Thoracic aorta (tissue), 2 donors: ENCODE measurements at regions not wholly inside any gene's neighbourhood (a gene's known extent, or its start where the extent isn't known, plus 50 kb on each side); places are given as distances from the start of the nearest gene placed in this dataset.

Experiments used
- ATAC-seq: fragments of 150-250 bp; one replicate; pipeline ENCODE4 v1.8.0; 2017; ENCODE audit warnings: low read depth; ENCODE audit not compliant: insufficient number of reproducible peaks, low FRiP score
- DNase-seq: peaks from one replicate; pipeline ENCODE4 v3.0.0-alpha.2; 2020; ENCODE audit warnings: low spot score
- H3K27ac ChIP-seq, 2 donors: fragments of 200-600 bp; sonication (generic); 1 replicate in 1 of 2; 2 replicates in 1 of 2; pipeline ENCODE4 v1.5.1; 2016; ENCODE audit warnings: mild to moderate bottlenecking in 2 of 2, moderate library complexity in 2 of 2
- H3K27me3 ChIP-seq: fragments of 200-600 bp; sonication (generic); replicated peaks from 2 replicates; pipeline ENCODE4 v1.6.0; 2016; ENCODE audit warnings: mild to moderate bottlenecking; ENCODE audit not compliant: insufficient read depth
- H3K36me3 ChIP-seq: fragments of 200-600 bp; sonication (generic); one replicate; pipeline ENCODE4 v1.5.1; 2016
- H3K4me1 ChIP-seq, 2 donors: fragments of 200-600 bp; sonication (generic); 1 replicate in 1 of 2; 2 replicates in 1 of 2; pipeline versions ENCODE4 v1.5.1 to v1.6.0; 2016; ENCODE audit warnings: low read depth in 2 of 2, mild to moderate bottlenecking in 1 of 2; ENCODE audit not compliant: control insufficient read depth in 1 of 2
- H3K4me3 ChIP-seq: fragments of 200-600 bp; sonication (generic); 2 replicates; pipeline ENCODE4 v1.5.1; 2016; ENCODE audit warnings: mild to moderate bottlenecking
- H3K9me3 ChIP-seq: fragments of 200-600 bp; sonication (generic); 2 replicates; pipeline ENCODE4 v1.5.1; 2016
- CTCF ChIP-seq: fragments of 200-600 bp; sonication (generic); IDR thresholded peaks from one replicate; pipeline ENCODE4 v1.5.1; 2019; ENCODE audit warnings: antibody characterized with exemption

DNA sequence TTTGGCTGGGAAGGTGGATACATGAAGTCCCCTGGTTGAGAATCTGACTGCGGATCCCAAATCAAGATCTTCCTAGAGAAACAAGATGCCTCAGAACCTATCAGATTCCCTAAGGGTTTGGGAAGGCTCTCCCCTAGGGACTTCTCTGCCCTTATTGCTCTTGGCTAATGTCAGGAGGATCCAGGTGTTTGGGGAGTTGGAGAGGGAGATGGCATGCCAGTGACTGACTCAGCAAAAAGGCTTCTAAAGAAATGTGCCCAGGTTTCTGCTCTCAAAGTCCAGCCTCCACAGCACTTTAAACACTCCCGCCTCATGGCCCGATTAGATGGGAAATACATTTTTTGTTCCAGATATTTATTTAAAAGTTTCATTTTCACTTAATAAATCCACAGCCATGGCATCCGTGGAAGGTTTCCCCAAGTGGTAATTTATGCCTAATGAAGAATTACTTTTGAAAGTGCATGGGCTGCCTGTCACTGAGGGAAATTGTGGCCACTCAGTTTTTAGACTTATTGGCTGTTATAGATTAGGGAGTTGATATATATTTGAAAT is 156.4 kb downstream of the OSR1 start:
- Histone ChIP-seq H3K4me3 (no peak overlapping the region), H3K27ac (no peak overlapping the region), H3K27me3 (no peaks in the 10 kb centered on the region), H3K36me3 (no peaks in the 10 kb centered on the region), H3K4me1 (no peaks in the 10 kb centered on the region), H3K9me3 (no peaks in the 10 kb centered on the region)
- no peak for DNase-seq
- TF ChIP-seq CTCF: no peak
- no peak for ATAC-seq

DNA sequence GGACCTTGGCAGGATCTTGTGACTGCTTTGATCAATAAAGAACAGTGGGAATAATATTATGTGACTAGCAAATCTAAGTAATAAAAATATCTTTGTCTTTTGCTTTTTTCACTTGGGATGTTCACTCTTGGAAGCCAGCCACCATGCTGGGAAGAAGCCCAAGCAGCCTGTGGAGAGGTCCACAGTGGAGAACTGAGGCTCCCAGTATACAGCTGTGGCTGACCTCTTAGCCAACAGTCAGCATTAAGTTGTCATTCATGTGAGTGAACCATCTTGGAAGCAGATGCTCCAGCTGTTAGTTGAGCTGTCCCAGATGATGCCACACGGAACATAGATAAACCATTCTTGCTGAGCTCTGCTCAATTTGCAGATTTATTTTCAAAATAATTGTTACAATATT is 160.0 kb downstream of the OSR1 start:
- Histone ChIP-seq H3K4me3 (no peak overlapping the region), H3K36me3 (no peaks in the 10 kb centered on the region), H3K4me1 (no peaks in the 10 kb centered on the region), H3K27ac (no peak overlapping the region), H3K27me3 (no peaks in the 10 kb centered on the region), H3K9me3 (no peaks in the 10 kb centered on the region)
- DNase-seq: no peak
- no peak for TF ChIP-seq CTCF
- no peak for ATAC-seq

GRCh38 chr2:19195661-19196060 is 162.8 kb downstream of the OSR1 start:
- Histone ChIP-seq H3K9me3 (no peaks in the 10 kb centered on the region), H3K36me3 (no peaks in the 10 kb centered on the region)

DNA sequence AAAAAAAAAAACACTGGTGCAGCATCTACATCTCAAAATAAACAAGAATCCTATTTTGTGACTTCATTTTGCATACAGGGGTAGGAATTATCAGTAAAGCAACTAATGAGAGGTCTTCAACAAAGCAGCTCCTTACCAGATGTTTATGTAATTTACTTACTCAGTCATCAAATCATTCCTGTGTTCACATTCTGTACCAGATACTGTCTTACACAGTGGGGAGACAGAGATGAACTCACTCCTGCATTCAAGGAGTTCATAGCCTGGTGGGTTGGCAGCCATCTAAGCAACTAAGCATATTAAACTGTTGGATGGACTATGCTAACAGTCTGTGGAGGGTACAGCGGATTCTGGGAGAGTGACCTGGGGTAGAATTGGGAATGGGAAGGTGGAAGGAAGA is 169.0 kb downstream of the OSR1 start:
- H3K36me3 ChIP-seq: no peaks in the 10 kb centered on the region
- no peak overlapping the region for H3K27ac ChIP-seq
- H3K27me3 ChIP-seq: no peaks in the 10 kb centered on the region
- TF ChIP-seq CTCF: no peak
- no peaks in the 10 kb centered on the region for H3K4me1 ChIP-seq
- ATAC-seq (no peak), DNase-seq (no peak)
- H3K9me3 ChIP-seq: no peaks in the 10 kb centered on the region
- H3K4me3 ChIP-seq: no peak overlapping the region

More at GRCh38 chr2:19195661-19196060, 162.8 kb downstream of the OSR1 start:
- Histone ChIP-seq H3K27me3 (no peaks in the 10 kb centered on the region), H3K27ac (no peak overlapping the region), H3K4me3 (no peak overlapping the region), H3K4me1 (no peaks in the 10 kb centered on the region)
- ATAC-seq (no peak), DNase-seq (no peak)
- no peak for TF ChIP-seq CTCF

GRCh38 chr2:19187323-19188020 is 171.0 kb downstream of the OSR1 start:
- Histone ChIP-seq H3K27ac (no peak overlapping the region), H3K36me3 (no peaks in the 10 kb centered on the region), H3K27me3 (no peaks in the 10 kb centered on the region), H3K9me3 (no peaks in the 10 kb centered on the region), H3K4me3 (no peak overlapping the region), H3K4me1 (no peaks in the 10 kb centered on the region)
- ATAC-seq (no peak), DNase-seq (no peak)
- TF ChIP-seq CTCF: no peak
